Endothelial cell of umbilical vein (primary cell): ENCODE measurements at regions not wholly inside any gene's neighbourhood (a gene's known extent, or its start where the extent isn't known, plus 50 kb on each side); places are given as distances from the start of the nearest gene placed in this dataset.

ENCODE experiments used
- CTCF ChIP-seq, 2 donors: IDR thresholded peaks; 1 replicate in 1 of 2; 2 replicates in 1 of 2; pipeline ENCODE4 v1.5.1; 2011; ENCODE audit warnings: low read length in 2 of 2, mild to moderate bottlenecking in 2 of 2, moderate library complexity in 2 of 2, control low read depth in 1 of 2, inconsistent platforms in 1 of 2, low read depth in 1 of 2; ENCODE audit not compliant: insufficient read depth in 1 of 2; ENCODE audit errors: extremely low read depth in 1 of 2
- EZH2 ChIP-seq: IDR thresholded peaks from 2 replicates; pipeline ENCODE4 v1.6.1; 2012; ENCODE audit warnings: borderline replicate concordance, low read depth, mild to moderate bottlenecking, moderate library complexity, low read length, inconsistent platforms; ENCODE audit not compliant: severe bottlenecking
- POLR2A ChIP-seq: IDR thresholded peaks from 2 replicates; pipeline ENCODE4 v1.6.1; 2012; ENCODE audit warnings: low read depth, mild to moderate bottlenecking, control low read depth, low read length

GRCh38 chr20:54875307-54875706 is 399.9 kb downstream of the DOK5 start:
- TF ChIP-seq CTCF (IDR thresholded peaks at IDR 0.05; ENCODE audit: extremely low read depth in 1 of 2, insufficient read depth in 1 of 2, low read depth in 1 of 2, low read length in 2 of 2) (no peak), POLR2A (no peak), EZH2 (no peak)
